ENCODE measurements at regions not wholly inside any gene's neighbourhood (a gene's known extent, or its start where the extent isn't known, plus 50 kb on each side); places are given as distances from the start of the nearest gene placed in this dataset.

DNA sequence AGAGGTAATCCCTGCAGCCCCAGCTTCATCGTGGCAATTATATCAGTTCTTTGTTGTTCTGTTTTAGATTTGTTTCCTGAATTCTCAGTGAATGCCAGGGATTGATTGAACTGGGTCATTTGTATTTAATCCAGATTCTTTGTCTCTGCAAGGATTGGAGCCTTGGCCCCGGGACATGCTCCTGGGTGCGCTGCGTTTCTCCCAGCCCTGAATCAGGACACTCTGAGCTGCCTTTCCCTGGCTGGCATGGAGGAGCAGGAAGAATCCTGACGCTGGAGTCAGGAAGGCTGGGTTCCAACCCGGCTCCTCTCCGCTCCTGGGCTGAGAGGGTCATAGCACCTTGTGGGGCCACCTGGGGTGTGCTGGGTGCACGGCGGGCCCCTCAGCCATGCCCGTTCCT is 545.6 kb downstream of the QKI start:
- TF ChIP-seq, protein P1, sequence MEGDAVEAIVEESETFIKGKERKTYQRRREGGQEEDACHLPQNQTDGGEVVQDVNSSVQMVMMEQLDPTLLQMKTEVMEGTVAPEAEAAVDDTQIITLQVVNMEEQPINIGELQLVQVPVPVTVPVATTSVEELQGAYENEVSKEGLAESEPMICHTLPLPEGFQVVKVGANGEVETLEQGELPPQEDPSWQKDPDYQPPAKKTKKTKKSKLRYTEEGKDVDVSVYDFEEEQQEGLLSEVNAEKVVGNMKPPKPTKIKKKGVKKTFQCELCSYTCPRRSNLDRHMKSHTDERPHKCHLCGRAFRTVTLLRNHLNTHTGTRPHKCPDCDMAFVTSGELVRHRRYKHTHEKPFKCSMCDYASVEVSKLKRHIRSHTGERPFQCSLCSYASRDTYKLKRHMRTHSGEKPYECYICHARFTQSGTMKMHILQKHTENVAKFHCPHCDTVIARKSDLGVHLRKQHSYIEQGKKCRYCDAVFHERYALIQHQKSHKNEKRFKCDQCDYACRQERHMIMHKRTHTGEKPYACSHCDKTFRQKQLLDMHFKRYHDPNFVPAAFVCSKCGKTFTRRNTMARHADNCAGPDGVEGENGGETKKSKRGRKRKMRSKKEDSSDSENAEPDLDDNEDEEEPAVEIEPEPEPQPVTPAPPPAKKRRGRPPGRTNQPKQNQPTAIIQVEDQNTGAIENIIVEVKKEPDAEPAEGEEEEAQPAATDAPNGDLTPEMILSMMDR (IDR thresholded peaks at IDR 0.05) = no peak
- Mint-ChIP-seq H3K27me3 (ENCODE audit: unreplicated experiment) (no peaks in the 10 kb centered on the region), H3K4me3 (ENCODE audit: unreplicated experiment) (no peak overlapping the region), H3K9me3 (ENCODE audit: unreplicated experiment) (no peaks in the 10 kb centered on the region), H3K4me1 (ENCODE audit: unreplicated experiment) (peaks cover 23% of the 10 kb centered on the region), H3K36me3 (ENCODE audit: unreplicated experiment) (no peaks in the 10 kb centered on the region), H3K27ac (ENCODE audit: unreplicated experiment) (no peak overlapping the region)
- no peak for DNase-seq (ENCODE audit: extremely low spot score, unreplicated experiment)

GRCh38 chr6:163958646-163959045 is 544.1 kb downstream of the QKI start:
- Mint-ChIP-seq H3K27me3 (ENCODE audit: unreplicated experiment) (no peaks in the 10 kb centered on the region), H3K4me3 (ENCODE audit: unreplicated experiment) (no peak overlapping the region), H3K4me1 (ENCODE audit: unreplicated experiment) (peaks cover 27% of the 10 kb centered on the region), H3K36me3 (ENCODE audit: unreplicated experiment) (no peaks in the 10 kb centered on the region), H3K9me3 (ENCODE audit: unreplicated experiment) (no peaks in the 10 kb centered on the region), H3K27ac (ENCODE audit: unreplicated experiment) (no peak overlapping the region)
- no peak for DNase-seq (ENCODE audit: extremely low spot score, unreplicated experiment)
- TF ChIP-seq, protein P1 (IDR thresholded peaks at IDR 0.05) = no peak

- DNase-seq (ENCODE audit: extremely low spot score, unreplicated experiment) = no peak
- H3K27ac Mint-ChIP-seq (ENCODE audit: unreplicated experiment) = no peak overlapping the region
- no peaks in the 10 kb centered on the region for H3K36me3 Mint-ChIP-seq (ENCODE audit: unreplicated experiment)
- H3K27me3 Mint-ChIP-seq (ENCODE audit: unreplicated experiment) = no peaks in the 10 kb centered on the region
- H3K4me1 Mint-ChIP-seq (ENCODE audit: unreplicated experiment) = peaks cover 27% of the 10 kb centered on the region
- H3K9me3 Mint-ChIP-seq (ENCODE audit: unreplicated experiment) = no peaks in the 10 kb centered on the region
- no peak overlapping the region for H3K4me3 Mint-ChIP-seq (ENCODE audit: unreplicated experiment)
- TF ChIP-seq, protein P1 (IDR thresholded peaks at IDR 0.05) = peak; percentile 81
Observed at GRCh38 chr6:163956571-163957407, 542.3 kb downstream of the QKI start.

- Mint-ChIP-seq H3K4me3 (ENCODE audit: unreplicated experiment) (no peak overlapping the region), H3K27ac (ENCODE audit: unreplicated experiment) (no peak overlapping the region), H3K36me3 (ENCODE audit: unreplicated experiment) (no peaks in the 10 kb centered on the region), H3K27me3 (ENCODE audit: unreplicated experiment) (no peaks in the 10 kb centered on the region), H3K4me1 (ENCODE audit: unreplicated experiment) (peaks cover 27% of the 10 kb centered on the region), H3K9me3 (ENCODE audit: unreplicated experiment) (no peaks in the 10 kb centered on the region)
- DNase-seq (ENCODE audit: extremely low spot score, unreplicated experiment) = no peak
- TF ChIP-seq, protein P1 (IDR thresholded peaks at IDR 0.05) = no peak
Observed at GRCh38 chr6:163955756-163956155, 541.2 kb downstream of the QKI start.

- H3K27ac Mint-ChIP-seq (ENCODE audit: unreplicated experiment) = no peak overlapping the region
- TF ChIP-seq, protein P1 (IDR thresholded peaks at IDR 0.05) = no peak
- no peaks in the 10 kb centered on the region for H3K36me3 Mint-ChIP-seq (ENCODE audit: unreplicated experiment)
- no peak overlapping the region for H3K4me3 Mint-ChIP-seq (ENCODE audit: unreplicated experiment)
- H3K9me3 Mint-ChIP-seq (ENCODE audit: unreplicated experiment) = no peaks in the 10 kb centered on the region
- no peak for DNase-seq (ENCODE audit: extremely low spot score, unreplicated experiment)
- H3K27me3 Mint-ChIP-seq (ENCODE audit: unreplicated experiment) = no peaks in the 10 kb centered on the region
- H3K4me1 Mint-ChIP-seq (ENCODE audit: unreplicated experiment) = peaks cover 28% of the 10 kb centered on the region
Observed at GRCh38 chr6:163955096-163955495, 540.6 kb downstream of the QKI start.
